Hypothalamus (tissue), 51 donors: ENCODE measurements at regions not wholly inside any gene's neighbourhood (a gene's known extent, or its start where the extent isn't known, plus 50 kb on each side); places are given as distances from the start of the nearest gene placed in this dataset.
A peak's percentile ranks its signal among the peaks of the same experiment; 100 is the strongest.

ENCODE experiments used
- DNase-seq, 51 donors: peaks; one replicate each; lab custom pipeline; 2025; lab: John Stamatoyannopoulos, UW

DNA sequence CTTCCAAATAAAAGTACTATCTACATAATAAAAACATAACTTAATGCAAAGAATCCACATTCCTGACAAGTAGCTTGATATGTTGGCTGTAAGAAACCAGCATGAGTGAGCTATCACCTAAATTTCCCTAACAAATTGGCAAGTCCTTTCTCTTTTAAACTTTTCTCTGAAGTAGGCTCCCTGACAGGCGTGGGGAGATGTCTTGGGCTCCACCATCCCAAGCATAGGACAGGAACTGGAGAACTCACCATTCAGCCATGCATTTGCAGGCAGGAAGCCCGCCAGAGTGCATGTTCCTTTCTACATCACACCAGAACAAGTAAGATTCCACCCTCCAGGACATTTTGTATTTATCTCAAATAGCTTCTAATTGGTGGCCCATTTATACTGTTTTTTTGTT lies 921.9 kb upstream of the CELF4 start:
- no peak for DNase-seq

DNA sequence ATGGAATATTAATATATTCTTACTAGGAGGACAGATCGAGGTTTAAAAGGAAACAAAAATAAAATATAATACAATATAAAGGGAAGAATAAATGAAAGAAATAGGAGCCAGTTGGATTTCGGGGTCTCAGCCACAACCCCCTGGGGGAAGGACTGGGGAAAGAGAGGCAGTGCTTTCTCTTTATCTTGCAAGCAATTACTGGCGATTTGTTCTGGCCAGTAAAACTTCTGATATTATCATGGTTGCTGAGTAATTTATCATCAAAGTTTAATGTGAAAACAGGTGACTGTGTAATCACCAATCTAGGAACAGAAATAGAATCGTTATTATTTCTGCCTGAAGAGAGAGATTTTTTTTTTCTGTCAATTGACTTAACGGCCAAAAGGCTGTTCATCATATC lies 917.7 kb upstream of the CELF4 start:
- no peak for DNase-seq

DNA sequence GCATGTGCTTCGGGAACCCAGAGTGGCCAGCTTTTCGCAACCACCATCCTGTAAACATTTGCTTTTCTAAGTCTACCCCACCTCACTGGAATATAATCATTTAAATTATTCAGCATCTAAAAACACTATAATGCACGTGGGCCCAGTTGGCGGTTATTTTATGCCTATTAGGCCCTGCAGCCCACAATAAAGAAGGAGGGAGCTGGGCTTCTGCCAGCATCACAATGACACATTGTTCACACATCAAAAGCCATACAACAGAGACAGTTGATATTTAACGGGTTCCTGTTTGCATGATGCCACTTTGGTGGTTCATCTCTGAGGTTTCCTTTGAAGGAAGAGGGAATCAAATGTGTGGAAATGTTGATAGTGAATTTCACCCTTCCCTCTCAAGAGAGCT lies 916.0 kb upstream of the CELF4 start:
- DNase-seq, result peak in 24 of 51 donors; percentile 1 to 45 (median 22)

DNA sequence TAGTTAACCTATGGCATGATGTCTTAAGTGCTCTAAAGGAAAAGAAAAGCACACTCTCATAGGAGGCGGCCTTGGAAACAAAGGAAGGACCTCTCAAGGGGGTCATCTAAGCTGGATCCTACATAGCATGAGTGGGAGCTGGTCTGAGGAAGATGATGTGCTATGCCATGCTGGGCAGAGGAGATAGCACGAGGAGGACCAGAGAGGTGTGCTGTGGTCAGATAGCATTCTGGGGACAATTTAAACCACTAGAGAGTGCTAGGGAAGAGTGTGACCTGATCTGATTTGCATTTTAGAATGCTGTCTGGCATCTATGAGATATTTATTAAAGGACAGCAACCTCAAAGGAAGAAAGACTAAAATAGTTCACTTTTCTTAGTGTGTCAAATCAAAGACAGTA lies 910.1 kb upstream of the CELF4 start:
- DNase-seq, result no peak

DNA sequence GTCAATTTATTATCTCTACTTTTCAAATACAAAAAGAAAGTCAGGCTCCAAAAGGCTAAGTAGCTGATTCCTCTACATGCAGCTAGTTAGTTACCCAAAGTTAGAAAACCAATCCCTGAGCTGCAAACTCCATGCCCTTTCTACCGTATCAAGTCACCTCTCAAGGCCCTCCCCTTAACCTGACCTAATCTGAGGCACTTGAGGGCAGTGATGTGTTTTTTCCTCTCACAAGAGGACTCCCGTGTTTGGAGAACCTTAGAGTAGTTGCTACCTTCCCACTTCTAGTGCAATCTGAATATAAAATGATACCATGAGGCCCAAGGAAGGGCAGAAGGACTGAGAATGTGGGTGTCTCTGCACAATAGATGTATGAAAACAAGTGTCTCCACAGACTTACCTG lies 907.9 kb upstream of the CELF4 start:
- no peak for DNase-seq

DNA sequence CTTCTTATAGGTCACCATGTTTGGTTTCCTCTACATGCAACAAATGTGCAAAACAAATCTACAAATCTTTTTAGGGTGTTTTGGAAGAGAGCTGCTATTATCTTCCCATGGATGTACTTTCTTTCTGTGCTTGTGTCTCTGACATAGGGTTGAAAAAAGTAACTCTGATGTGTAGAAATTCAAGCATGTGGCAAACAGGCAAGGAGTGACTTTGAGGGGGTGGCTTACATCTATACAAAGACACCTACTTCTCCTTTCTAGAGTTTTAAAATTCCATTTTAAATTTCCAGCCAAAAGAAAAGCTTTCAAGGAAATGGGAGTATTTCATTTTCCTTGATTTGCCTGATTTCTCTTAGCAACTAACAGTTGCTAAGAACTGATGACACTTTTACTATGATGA lies 904.8 kb upstream of the CELF4 start:
- no peak for DNase-seq

DNA sequence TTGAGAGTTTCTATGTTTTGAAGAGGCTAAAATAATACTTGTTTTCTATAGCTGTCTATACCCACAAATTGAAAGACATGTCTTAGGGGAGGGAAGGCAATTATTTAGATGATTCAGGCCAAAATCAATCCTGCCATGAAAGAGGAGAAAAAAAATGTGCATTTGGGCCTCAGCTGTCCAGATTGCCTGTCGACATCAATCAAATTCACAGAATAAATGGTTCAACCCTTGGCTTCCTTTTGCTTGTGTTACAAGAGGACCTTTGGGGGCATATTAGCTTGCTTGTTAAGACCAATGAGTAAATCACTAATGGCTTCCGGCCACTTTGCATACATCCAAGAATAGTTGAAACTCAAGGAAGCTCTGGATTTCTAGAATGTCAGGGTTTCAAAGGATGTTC lies 900.8 kb upstream of the CELF4 start:
- no peak for DNase-seq

DNA sequence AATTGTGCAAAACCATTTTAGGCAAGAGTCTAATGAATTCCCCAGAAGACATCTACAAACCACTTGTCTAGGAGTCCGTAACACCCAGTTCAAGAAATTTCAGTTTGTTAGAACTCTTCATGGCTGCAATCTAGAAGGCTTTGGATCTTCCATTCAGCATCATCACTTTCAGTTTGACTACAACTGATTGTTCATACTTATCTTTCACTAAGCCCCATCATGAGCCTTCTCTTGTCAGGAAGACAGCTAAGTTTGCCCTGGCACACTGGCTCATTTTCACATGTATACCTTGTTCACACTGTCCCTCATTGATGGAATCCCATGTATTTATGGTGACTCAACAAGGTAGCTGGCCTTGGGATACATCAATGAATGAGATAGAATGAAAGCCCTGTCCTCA lies 898.4 kb upstream of the CELF4 start:
- DNase-seq, result no peak

DNA sequence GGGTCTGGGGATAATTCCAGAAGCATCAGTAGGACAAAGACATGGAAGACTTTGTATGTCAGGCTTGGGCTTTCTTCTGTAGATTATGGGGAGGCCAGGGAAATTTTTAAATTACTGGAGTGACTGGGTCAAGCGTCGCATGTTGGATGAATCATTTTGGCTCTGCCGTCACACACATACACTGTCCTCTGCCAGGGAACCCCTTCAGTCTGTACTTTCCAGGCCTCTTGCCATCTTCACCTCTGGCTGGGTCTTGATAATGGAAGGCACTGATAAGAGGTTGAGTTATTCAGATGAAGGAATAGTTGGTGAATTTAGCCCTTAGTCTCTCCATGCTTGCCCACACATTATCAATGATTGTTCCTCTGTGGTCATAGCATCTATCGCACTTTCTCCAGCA lies 895.1 kb upstream of the CELF4 start:
- no peak for DNase-seq

DNA sequence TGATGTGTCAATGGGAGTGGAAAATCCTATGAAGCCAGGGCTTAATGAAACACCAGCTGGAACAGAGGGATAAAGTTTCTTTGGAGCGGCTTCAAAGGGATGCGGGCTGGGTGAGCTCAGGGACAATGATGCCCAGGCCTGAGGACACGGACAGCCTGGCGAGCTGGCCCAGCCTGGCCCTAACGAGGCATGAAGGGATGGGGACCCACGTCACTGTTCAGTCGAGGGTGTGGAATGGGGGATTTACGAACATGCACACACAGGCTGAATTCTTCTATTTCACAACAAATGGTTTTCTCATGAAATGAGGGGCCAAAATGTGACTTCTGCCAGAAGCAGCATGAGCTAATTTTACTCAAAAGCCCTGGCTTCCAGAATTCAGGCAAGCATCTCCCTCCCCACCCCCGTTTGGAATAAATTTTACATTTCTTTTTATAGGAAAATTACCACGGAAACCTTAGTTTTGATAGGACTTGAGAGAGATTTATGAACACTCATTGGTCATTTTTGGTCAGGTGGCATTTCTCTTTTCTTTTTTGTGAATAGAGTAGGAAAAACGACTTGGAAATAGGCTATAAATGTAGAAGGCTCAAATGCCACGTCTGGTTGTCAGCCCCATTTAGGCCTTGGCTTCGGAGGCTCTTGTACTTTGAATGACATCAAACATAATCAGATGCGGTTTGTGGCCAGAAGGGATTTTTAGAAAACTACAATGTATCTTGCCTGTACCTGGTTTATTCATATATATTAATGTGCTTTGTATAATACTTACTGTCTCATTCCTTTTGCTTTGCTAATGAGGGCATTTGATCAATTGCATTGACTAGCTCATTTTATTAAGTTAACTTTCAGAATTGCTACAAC lies 893.8 kb upstream of the CELF4 start:
- DNase-seq, result peak in 3 of 51 donors; percentile 1 to 5 (median 3)

DNA sequence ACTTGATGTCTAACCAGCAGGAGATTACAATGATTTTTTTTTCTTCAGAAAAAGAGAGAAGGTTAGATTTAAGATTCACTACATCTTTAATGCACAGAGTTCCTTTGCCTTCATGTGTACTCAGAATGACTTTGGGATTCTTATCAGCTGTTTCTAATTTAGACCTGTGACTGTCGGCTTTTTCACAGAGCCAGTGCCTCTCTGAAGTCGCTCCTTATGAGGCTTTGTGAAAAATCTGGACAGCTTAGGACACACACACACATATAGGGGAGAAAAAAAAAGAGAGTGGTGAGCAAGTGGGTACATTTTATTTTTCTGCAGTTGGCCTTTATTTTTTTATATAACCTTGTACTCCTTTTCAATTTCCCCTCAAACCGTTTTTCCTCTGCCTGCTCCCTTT lies 893.1 kb upstream of the CELF4 start:
- no peak for DNase-seq

DNA sequence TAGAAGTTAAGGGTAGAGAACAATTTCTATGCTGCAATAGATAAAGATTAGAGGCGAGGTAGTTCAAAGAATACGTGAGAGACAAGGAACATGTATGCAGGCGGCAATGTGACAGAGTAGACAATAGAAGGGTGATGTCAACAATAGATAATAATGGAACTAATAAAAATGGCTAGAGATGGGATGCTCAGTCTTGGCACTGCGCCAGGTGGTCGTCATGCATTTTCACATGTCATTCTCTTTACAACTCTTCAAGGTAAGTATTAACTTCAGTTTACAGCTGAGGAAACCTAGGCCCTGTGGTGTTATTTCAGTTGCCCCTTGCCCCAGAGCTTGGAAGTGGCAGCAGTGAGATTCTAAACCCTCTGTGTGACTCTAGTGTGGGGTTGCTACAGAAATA lies 890.7 kb upstream of the CELF4 start:
- DNase-seq, result no peak

DNA sequence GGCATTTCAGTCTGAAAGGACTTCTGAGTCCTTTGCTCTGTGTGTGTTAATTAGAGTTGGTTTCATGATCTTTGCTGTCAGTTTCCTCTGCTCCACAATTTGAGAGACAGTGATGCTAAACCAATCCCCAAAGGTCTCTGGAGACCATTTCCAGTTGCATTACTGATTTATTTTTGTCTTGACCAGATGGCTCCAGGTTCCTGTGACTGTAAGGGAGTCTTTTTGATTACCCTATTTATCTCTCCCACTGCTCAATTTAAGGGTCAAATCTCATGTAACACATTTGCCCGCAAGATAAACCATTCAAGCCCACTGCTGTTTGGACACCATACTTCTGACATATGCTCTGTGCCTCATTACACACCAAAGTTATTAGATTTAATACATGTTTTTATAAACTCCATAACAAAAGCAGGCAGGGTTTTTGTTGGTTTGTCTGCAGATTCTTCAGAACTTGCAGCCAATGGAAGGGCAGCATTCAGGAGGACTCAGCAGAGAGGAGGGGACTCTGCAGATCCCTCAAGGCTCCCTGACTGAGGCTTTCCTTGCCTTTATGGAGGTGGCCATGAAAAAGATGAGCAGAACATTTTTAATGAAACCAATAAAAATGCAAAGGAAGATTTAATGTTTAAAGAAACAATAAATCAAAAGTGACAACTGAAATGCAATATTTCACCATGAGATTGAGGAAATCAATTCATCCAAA lies 889.3 kb upstream of the CELF4 start:
- no peak for DNase-seq

DNA sequence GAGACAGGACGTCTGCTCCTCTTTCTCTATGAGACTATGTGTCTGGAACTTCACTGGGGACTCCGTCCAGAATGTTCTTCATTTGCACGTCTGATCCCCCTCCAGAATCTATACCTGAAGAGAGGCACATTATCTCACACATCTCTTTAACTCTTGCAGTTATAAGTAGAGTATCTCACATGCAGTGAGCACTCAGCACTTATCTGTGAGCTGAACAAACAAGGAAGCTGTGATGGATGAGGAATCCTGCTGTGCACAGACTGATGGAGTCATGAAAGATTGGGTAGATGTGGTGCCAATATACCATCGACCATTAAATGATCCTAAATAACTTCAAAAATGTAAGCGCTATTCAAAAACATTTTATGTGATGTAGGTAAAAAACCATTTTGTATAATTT lies 888.3 kb upstream of the CELF4 start:
- DNase-seq, result no peak

DNA sequence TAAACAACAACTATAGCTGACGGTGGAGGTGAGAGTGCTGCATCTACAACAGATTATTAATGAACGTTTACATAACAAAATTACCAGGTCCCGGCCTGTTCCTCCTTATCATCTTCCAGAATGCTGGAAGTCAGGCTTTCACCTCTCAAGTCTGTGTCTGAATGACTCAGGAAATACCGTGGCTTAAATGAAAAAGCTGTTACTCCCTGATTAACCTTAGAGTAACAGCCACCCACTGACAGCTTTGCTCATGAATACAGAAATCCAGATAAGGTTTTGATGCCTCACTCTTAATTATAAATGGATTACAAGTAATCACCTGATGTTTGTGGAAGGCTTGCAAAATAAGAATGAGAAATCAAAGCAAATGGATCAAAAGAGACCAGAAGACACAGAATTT lies 885.3 kb upstream of the CELF4 start:
- DNase-seq, result no peak

DNA sequence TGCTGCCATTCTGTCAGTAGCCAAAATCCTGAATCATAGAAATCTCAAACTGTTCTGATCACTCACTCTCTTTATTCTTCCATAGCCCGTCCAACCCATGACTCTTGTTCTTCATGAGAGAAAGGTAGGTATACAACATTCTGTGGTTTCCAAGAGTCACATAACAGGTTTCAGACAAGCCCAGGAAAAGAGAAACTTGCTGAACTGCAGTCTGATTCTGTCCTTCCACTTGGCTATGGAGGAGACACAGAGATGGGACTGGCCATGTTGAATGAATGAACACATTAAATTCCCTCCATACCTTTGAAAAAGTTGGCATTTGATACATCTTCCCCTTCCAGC lies 880.2 kb upstream of the CELF4 start:
- no peak for DNase-seq

DNA sequence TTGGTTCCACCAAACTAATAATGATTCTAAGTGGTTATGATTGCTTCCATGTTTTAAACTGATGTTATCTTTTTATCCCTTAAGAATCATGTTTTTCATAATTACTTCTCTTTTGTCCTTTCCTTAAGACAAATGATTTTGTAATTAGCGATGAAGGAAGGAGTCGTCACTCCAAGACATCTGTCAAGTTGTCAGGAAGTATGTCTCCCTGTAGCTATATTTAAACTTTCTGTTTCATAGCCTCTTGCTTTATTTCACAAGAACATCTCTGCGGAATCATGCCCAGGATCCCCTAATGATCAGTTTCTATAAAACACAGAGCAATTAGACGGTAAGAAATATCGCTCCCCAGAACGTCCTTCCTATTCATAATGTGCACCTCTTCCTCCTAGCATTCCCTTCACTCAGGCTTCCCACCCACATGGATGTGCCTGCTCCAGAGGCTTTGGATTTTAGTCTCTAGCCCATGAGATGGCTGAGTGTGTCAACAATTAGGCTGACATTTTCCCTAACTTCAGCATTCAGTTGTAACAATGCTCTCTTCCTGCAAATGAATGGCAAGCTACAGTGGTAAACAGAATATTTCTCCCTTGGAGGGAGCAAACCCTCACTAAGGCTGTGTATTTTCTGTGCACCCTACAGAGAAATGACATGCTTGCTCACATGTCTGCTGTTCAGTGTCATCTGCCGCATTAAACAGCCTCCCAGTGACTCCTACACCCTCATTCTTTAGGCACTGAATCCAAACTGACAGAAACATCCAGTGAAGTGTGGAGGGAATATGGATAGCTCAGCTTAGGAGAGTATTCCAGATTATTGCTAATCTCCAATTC lies 879.6 kb upstream of the CELF4 start:
- no peak for DNase-seq

DNA sequence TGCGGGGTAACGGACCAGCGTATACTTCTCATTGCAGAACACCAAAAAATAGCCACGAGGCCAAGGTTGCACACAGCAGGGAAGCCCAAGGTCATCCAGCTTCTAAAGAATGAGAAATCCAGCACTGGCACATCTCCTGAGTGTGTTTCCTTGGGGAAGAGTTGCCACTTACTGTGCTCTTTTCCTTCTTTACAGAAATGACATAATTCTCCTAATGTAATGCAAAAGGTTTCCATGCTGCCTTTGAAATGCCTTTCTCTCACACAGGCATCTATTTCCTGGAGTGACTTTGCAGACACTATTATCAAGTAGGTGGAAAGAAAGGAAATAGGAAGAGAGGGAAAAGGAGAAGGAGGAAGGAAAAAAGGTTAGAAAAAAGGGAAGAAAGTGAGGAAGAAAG lies 862.1 kb upstream of the CELF4 start:
- DNase-seq, result no peak

DNA sequence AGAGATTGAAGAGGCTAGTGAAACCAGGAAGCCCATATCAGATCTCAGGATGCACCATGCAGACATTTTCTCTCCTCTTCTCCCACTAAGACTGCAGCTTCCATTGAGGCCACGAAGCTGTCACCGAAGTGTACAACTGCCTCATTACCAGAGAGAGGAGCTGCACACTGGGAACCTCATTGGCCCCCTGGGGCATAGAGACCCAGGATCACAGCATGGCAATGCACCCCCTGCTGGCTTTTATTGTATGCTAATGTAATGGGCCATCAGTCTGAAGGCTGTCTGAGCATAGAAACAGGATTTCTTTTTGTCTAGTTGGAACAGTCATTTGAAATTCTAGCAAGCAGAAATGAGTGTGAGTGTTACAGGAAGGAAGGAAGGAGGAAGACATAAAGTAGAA lies 861.6 kb upstream of the CELF4 start:
- DNase-seq, result peak in 7 of 51 donors; percentile 1 to 14 (median 2)

DNA sequence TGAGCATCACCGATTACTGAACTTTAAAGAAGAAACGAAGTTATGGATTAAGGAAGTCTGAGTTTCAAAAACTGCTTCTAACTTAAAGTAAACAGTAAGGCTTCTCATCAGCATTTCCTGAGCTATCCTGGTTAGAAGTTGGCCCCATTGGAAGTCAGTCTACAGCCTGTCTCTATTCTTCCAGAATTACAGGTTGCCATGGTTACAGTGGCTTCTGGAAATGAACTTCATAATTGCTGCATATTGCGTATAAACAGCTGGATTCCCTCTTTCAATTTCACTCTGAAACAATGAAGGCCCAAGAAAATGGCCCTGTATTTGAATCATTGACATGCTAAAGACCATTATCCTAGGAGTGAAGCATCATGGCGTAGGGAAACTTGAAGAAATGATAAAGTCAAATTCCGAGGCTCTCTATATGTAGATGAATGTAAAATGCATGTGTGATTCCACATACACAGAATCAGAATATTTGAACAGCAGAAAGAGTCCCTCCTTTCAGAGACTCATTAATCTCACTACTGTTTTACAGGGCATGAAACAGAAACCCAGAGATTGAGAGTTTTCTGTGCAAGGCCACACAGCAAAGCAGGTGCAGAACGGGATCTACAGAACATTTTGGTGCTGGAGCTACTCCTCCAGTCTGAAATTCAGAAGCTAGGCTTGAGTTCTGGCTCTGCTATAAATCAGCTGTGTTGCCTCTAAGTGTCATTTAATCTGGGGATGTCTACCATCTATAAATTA lies 856.4 kb upstream of the CELF4 start:
- no peak for DNase-seq

DNA sequence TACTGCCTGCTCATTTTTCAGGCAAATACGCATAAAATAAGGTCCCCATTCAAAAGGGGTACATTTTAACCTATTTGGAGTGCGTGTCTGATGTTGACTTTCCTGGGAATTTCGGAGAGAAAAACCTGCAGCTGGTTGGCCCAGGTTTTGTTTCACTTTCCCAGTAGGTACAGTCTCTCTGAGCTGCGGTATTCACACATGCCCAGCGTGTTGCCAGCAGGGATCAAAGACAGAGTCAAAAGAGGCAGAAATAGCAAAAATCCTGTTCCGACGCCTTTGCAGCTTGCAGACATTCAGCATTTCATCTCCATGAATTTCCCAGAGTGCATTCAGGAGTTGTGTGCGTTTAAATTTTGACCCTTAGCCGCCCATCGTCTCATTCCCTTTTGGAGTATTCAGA lies 855.4 kb upstream of the CELF4 start:
- DNase-seq, result no peak
